ENCODE measurements at regions not wholly inside any gene's neighbourhood (a gene's known extent, or its start where the extent isn't known, plus 50 kb on each side); places are given as distances from the start of the nearest gene placed in this dataset.
"Not testable (repeated sequence)": the region's sequence is repeated elsewhere in the genome, so short reads cannot be mapped to it uniquely, and the experiment has no call there.

- intact Hi-C loops (cut with DNase I), result no loop called here
- DNase-seq, result peak in 2 of 10 donors; percentile 39 to 71
Measured at GRCh38 chr12:63003223-63003819, 68.4 kb upstream of the PPM1H start.

GRCh38 chr12:63002059-63002458 lies 67.1 kb upstream of the PPM1H start:
- intact Hi-C loops (cut with DNase I); DNase-seq: not testable (repeated sequence)

GRCh38 chr12:62998454-62998853 lies 63.5 kb upstream of the PPM1H start:
- intact Hi-C loops (cut with DNase I), result no loop called here
- no peak for DNase-seq

GRCh38 chr12:62995097-62995496 lies 60.1 kb upstream of the PPM1H start:
- no peak for DNase-seq
- intact Hi-C loops (cut with DNase I), result no loop called here

- intact Hi-C loops (cut with DNase I), result no loop called here
- no peak for DNase-seq
Measured at GRCh38 chr12:62986844-62987243, 51.9 kb upstream of the PPM1H start.

All from posterior cingulate gyrus (tissue), 11 donors.